ENCODE measurements at regions not wholly inside any gene's neighbourhood (a gene's known extent, or its start where the extent isn't known, plus 50 kb on each side); places are given as distances from the start of the nearest gene placed in this dataset.

DNA sequence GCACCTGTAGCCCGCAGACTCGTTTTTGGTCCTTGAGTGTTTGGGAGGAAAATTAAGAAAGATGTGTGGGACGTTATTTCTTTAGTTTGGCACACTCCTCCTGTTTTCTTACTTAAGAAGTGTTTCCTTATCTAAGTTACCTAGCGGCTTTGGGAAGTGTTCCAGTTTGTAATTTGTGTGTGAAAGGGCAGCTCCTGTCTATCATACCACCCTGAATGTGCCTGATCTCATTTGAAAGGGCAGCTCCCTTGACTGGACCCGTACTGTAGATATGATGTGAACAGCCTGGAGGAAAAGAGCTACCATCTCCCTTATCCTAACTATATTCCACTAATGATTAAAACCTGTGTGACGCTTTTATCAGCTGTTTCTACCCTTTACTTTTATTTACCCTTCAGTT lies 314.3 kb downstream of the CHRM3 start:
- TF ChIP-seq POLR2A (IDR thresholded peaks at IDR 0.05) (no peak), CTCF (IDR thresholded peaks at IDR 0.05) (no peak)
- H3K4me1 ChIP-seq (replicated peaks in 1 of 2), result no peaks in the 10 kb centered on the region
- no peaks in the 10 kb centered on the region for H3K36me3 ChIP-seq (replicated peaks in 1 of 2)
- H3K9me3 ChIP-seq (replicated peaks in 1 of 3), result no peaks in the 10 kb centered on the region
- 63 to 72% (median 70%) methylated on average over 6 of the region's 6 CpGs for WGBS, 4 donors
- intact Hi-C loops (cut with DNase I), result no loop called here
- H3K27me3 ChIP-seq, result no peaks in the 10 kb centered on the region
- H3K4me3 ChIP-seq, result no peak overlapping the region
- no peak overlapping the region for H3K27ac ChIP-seq
- DNase-seq, result no peak

- Histone ChIP-seq H3K36me3 (replicated peaks in 1 of 2) (no peaks in the 10 kb centered on the region), H3K27ac (no peak overlapping the region), H3K9me3 (replicated peaks in 1 of 3) (no peaks in the 10 kb centered on the region), H3K4me3 (no peak overlapping the region), H3K4me1 (replicated peaks in 1 of 2) (no peaks in the 10 kb centered on the region), H3K27me3 (no peaks in the 10 kb centered on the region)
- no peak for DNase-seq
- intact Hi-C loops (cut with DNase I), result no loop called here
- no peak for TF ChIP-seq CTCF (IDR thresholded peaks at IDR 0.05)
- TF ChIP-seq POLR2A (IDR thresholded peaks at IDR 0.05), result no peak
- WGBS, 4 donors, result 71 to 85% (median 76%) methylated on average over 2 of the region's 2 CpGs
Measured at GRCh38 chr1:239703075-239703474, 316.7 kb downstream of the CHRM3 start.

DNA sequence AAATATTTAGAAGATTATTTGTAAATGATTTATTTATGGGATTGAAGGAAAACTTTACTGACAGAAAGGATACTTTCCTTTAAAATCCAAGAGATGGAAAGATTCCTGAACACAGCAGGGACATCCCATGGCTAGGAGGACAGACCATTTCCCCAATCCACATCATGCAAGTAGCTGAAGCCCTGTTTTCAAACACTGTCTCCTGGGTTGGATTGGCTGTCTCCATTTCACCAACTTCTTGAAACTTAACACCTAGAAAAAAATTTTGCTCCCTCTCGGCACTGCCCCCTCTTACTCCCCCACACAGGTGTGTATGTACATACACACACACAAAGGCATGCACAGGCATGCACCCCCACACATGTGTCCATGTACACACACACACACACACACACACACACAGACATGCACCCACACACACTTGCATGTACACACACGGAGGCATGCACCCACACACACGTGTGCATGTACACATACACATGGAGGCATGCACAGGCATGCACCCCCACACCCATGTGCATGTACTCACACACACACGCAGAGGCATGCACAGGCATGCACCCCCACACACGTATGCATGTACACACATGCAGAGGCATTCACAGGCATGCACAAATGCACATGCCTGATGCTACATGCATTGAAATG lies 320.0 kb downstream of the CHRM3 start:
- no peaks in the 10 kb centered on the region for H3K9me3 ChIP-seq (replicated peaks in 1 of 3)
- no peak overlapping the region for H3K27ac ChIP-seq
- no peak overlapping the region for H3K4me3 ChIP-seq
- no peaks in the 10 kb centered on the region for H3K27me3 ChIP-seq
- intact Hi-C loops (cut with DNase I), result no loop called here
- TF ChIP-seq CTCF (IDR thresholded peaks at IDR 0.05) (no peak), POLR2A (IDR thresholded peaks at IDR 0.05) (no peak)
- no peak for DNase-seq
- 64 to 87% (median 75%) methylated on average over 5 of the region's 5 CpGs for WGBS, 4 donors
- H3K4me1 ChIP-seq (replicated peaks in 1 of 2), result no peaks in the 10 kb centered on the region
- no peaks in the 10 kb centered on the region for H3K36me3 ChIP-seq (replicated peaks in 1 of 2)

GRCh38 chr1:239707615-239708014 lies 321.2 kb downstream of the CHRM3 start:
- TF ChIP-seq CTCF (IDR thresholded peaks at IDR 0.05), result no peak
- no peak for TF ChIP-seq POLR2A (IDR thresholded peaks at IDR 0.05)
- intact Hi-C loops (cut with DNase I), result no loop called here

More at GRCh38 chr1:239707615-239708014, 321.2 kb downstream of the CHRM3 start:
- no peak overlapping the region for H3K27ac ChIP-seq
- H3K36me3 ChIP-seq (replicated peaks in 1 of 2), result no peaks in the 10 kb centered on the region
- H3K4me1 ChIP-seq (replicated peaks in 1 of 2), result no peaks in the 10 kb centered on the region
- DNase-seq, result no peak
- H3K9me3 ChIP-seq (replicated peaks in 1 of 3), result no peaks in the 10 kb centered on the region
- H3K27me3 ChIP-seq, result no peaks in the 10 kb centered on the region
- no peak overlapping the region for H3K4me3 ChIP-seq
